ENCODE measurements at regions not wholly inside any gene's neighbourhood (a gene's known extent, or its start where the extent isn't known, plus 50 kb on each side); places are given as distances from the start of the nearest gene placed in this dataset.

GRCh38 chr12:115619889-115620288, 657.6 kb downstream of the MED13L start:
- Histone ChIP-seq H3K79me2 (ENCODE audit: insufficient read depth, low read length) (no peaks in the 10 kb centered on the region), H3K9me2 (replicated peaks; ENCODE audit: low read depth, low read length) (no peaks in the 10 kb centered on the region), H2AFZ (ENCODE audit: low read length) (no peak overlapping the region), H3K27me3 (ENCODE audit: insufficient read depth, low read length, poor library complexity, severe bottlenecking) (no peaks in the 10 kb centered on the region), H3K9me3 (ENCODE audit: insufficient read depth, low read depth, low read length) (peaks cover 5% of the 10 kb centered on the region; the same call in 1 of the 2 replicates), H3K36me3 (ENCODE audit: insufficient read depth, low read length) (no peaks in the 10 kb centered on the region), H3K4me1 (ENCODE audit: insufficient read depth, low read length, poor library complexity, severe bottlenecking) (no peaks in the 10 kb centered on the region), H3K9ac (ENCODE audit: low read depth, low read length, poor library complexity, severe bottlenecking) (no peak overlapping the region), H3K4me3 (ENCODE audit: low read length, poor library complexity, severe bottlenecking) (no peak overlapping the region), H3K4me2 (ENCODE audit: low read depth, low read length, poor library complexity, severe bottlenecking) (no peak overlapping the region), H4K20me1 (ENCODE audit: insufficient read depth, low read length, poor library complexity, severe bottlenecking) (no peaks in the 10 kb centered on the region), H3F3A (ENCODE audit: low read depth) (no peaks in the 10 kb centered on the region)
- TF ChIP-seq CTCF (conservative IDR thresholded peaks at IDR 0.05; ENCODE audit: low read length): no peak
- TF ChIP-seq EZH2phosphoT487 (IDR thresholded peaks at IDR 0.05; ENCODE audit: borderline replicate concordance): no peak

GRCh38 chr12:115619061-115619460, 658.4 kb downstream of the MED13L start:
- Histone ChIP-seq H2AFZ (ENCODE audit: low read length) (no peak overlapping the region), H4K20me1 (ENCODE audit: insufficient read depth, low read length, poor library complexity, severe bottlenecking) (no peaks in the 10 kb centered on the region), H3K4me1 (ENCODE audit: insufficient read depth, low read length, poor library complexity, severe bottlenecking) (no peaks in the 10 kb centered on the region), H3K9me3 (ENCODE audit: insufficient read depth, low read depth, low read length) (peaks cover 6% of the 10 kb centered on the region; the same call in 1 of the 2 replicates), H3K4me3 (ENCODE audit: low read length, poor library complexity, severe bottlenecking) (no peak overlapping the region), H3K4me2 (ENCODE audit: low read depth, low read length, poor library complexity, severe bottlenecking) (no peak overlapping the region), H3K36me3 (ENCODE audit: insufficient read depth, low read length) (no peaks in the 10 kb centered on the region), H3K79me2 (ENCODE audit: insufficient read depth, low read length) (no peaks in the 10 kb centered on the region), H3K9me2 (replicated peaks; ENCODE audit: low read depth, low read length) (no peaks in the 10 kb centered on the region), H3F3A (ENCODE audit: low read depth) (no peaks in the 10 kb centered on the region), H3K27me3 (ENCODE audit: insufficient read depth, low read length, poor library complexity, severe bottlenecking) (no peaks in the 10 kb centered on the region), H3K9ac (ENCODE audit: low read depth, low read length, poor library complexity, severe bottlenecking) (no peak overlapping the region)
- TF ChIP-seq EZH2phosphoT487 (IDR thresholded peaks at IDR 0.05; ENCODE audit: borderline replicate concordance) (no peak), CTCF (conservative IDR thresholded peaks at IDR 0.05; ENCODE audit: low read length) (no peak)

GRCh38 chr12:115618105-115618504, 659.4 kb downstream of the MED13L start:
- Histone ChIP-seq H4K20me1 (ENCODE audit: insufficient read depth, low read length, poor library complexity, severe bottlenecking) (no peaks in the 10 kb centered on the region), H2AFZ (ENCODE audit: low read length) (no peak overlapping the region), H3K36me3 (ENCODE audit: insufficient read depth, low read length) (no peaks in the 10 kb centered on the region), H3K4me2 (ENCODE audit: low read depth, low read length, poor library complexity, severe bottlenecking) (no peak overlapping the region), H3K79me2 (ENCODE audit: insufficient read depth, low read length) (no peaks in the 10 kb centered on the region), H3K9ac (ENCODE audit: low read depth, low read length, poor library complexity, severe bottlenecking) (no peak overlapping the region), H3F3A (ENCODE audit: low read depth) (no peaks in the 10 kb centered on the region), H3K4me3 (ENCODE audit: low read length, poor library complexity, severe bottlenecking) (no peak overlapping the region), H3K27me3 (ENCODE audit: insufficient read depth, low read length, poor library complexity, severe bottlenecking) (no peaks in the 10 kb centered on the region), H3K4me1 (ENCODE audit: insufficient read depth, low read length, poor library complexity, severe bottlenecking) (no peaks in the 10 kb centered on the region), H3K9me3 (ENCODE audit: insufficient read depth, low read depth, low read length) (peaks cover 7% of the 10 kb centered on the region; the same call in 1 of the 2 replicates), H3K9me2 (replicated peaks; ENCODE audit: low read depth, low read length) (no peaks in the 10 kb centered on the region)
- TF ChIP-seq EZH2phosphoT487 (IDR thresholded peaks at IDR 0.05; ENCODE audit: borderline replicate concordance) (no peak), CTCF (conservative IDR thresholded peaks at IDR 0.05; ENCODE audit: low read length) (no peak)

Measured in Loucy (cell line).